Left cardiac atrium (tissue), 4 donors: ENCODE measurements at regions not wholly inside any gene's neighbourhood (a gene's known extent, or its start where the extent isn't known, plus 50 kb on each side); places are given as distances from the start of the nearest gene placed in this dataset.
"Not testable (repeated sequence)": the region's sequence is repeated elsewhere in the genome, so short reads cannot be mapped to it uniquely, and the experiment has no call there.

Experiments used
- ATAC-seq, 2 donors: fragments of 200-7000 bp; cut with Tn5 transposase; one replicate each; pipeline ENCODE4 v1.9.1; 2020; ENCODE audit warnings: mild to moderate bottlenecking in 2 of 2, moderate library complexity in 2 of 2
- DNase-seq: peaks from one replicate; pipeline ENCODE4 v3.0.0-alpha.2; 2020
- intact Hi-C, 2 donors: fragments of 100-400 bp; cut with DNase I; formaldehyde crosslinking; loops; one replicate each; pipeline versions ENCODE4 v1.14.1 to v1.15.1; 2022 to 2023
- donor health status: DM: no; HTN: yes; CAD: no.
- donor health status: DM: no; HTN: yes; CAD: no; lungs with severe emphysema.
- donor health status: DM: yes; HTN: yes; CAD: no.
- donor health status: Dilated cardiomyopathy.

DNA sequence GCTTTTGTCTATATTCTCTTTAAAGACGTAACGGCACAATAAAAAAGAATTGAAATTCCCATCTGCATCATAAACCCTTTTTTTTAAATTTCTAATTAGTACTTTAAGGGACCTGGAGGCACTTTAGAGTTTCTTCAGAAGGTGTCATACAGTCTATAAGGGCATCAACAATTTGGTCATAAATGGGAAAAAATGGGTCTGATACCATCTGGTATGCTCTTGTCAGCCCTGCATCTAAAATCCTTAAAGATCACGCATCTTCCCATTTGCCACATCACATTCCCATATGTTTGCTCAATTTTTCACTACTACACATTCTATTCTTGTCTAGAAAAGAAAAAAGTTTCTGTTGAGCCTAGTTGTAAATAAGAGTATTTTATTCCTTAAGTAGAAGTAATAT lies 53.8 kb downstream of the COX7C start:
- no peak for ATAC-seq

GRCh38 chr5:86674069-86674468 lies 56.3 kb downstream of the COX7C start:
- no peak for ATAC-seq
- no peak for DNase-seq
- intact Hi-C loops = no loop called here

More for the DNA sequence above, 53.8 kb downstream of the COX7C start:
- no peak for DNase-seq
- intact Hi-C loops = no loop called here

- intact Hi-C loops = no loop called here
- DNase-seq = no peak
- ATAC-seq = no peak
Observed at GRCh38 chr5:86675311-86675710, 57.6 kb downstream of the COX7C start.

GRCh38 chr5:86679529-86679928 lies 61.8 kb downstream of the COX7C start:
- intact Hi-C loops = no loop called here
- DNase-seq = peak; percentile 33
- peak; percentile 95 to 96 for ATAC-seq

DNA sequence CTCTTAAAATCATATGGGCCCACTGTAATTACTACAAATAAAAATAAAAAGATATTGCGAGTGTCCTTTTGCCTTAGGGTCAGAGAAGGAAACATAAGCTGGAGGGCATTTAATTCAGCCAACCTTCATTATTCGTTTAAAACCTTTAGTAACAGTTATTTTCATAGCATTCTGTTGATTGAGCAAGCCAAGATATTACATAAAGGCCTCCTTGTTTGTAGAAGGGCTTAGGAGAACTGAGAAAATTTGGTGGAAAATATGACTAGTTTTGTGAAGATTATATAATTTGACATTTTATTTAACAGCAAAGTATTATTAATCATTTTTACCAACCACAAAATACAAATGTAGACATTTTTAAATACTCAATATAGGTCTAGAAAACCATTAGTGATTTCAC lies 62.2 kb downstream of the COX7C start:
- DNase-seq (no peak), ATAC-seq (peak in 1 of 2 donors; percentile 67)
- intact Hi-C loops = no loop called here

- ATAC-seq = no peak
- DNase-seq = no peak
- intact Hi-C loops = no loop called here
Observed at GRCh38 chr5:86684222-86684621, 66.5 kb downstream of the COX7C start.

DNA sequence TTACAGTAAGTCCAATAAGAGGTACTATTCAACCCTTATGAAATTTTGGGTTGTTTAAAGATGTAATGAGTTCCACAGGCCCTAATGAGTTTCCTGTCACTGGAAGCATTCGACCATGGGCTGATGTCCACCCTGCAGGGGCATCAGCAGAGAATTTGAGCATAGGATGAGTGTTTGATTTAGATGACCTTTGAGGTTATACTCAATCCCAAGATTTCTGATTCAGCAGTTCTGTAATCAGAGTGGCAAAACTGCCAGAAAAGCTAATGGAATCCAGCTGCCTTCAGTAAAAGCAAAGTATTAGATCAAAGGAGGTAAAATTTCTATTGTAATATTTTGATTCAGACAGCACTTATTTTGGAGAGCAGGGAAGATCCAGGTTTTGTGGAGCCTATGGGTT lies 68.3 kb downstream of the COX7C start:
- DNase-seq (no peak), ATAC-seq (no peak)
- intact Hi-C loops = no loop called here

GRCh38 chr5:86688406-86688805 lies 70.7 kb downstream of the COX7C start:
- intact Hi-C loops = no loop called here
- DNase-seq = no peak

GRCh38 chr5:86689103-86689729 lies 71.5 kb downstream of the COX7C start:
- ATAC-seq (no peak), DNase-seq (no peak)
- intact Hi-C loops = no loop called here

More at GRCh38 chr5:86688406-86688805, 70.7 kb downstream of the COX7C start:
- no peak for ATAC-seq

- DNase-seq (no peak), ATAC-seq (no peak)
- intact Hi-C loops = no loop called here
Observed at GRCh38 chr5:86709157-86709881, 91.6 kb downstream of the COX7C start.

GRCh38 chr5:86716121-86716520 lies 98.4 kb downstream of the COX7C start:
- intact Hi-C loops = no loop called here
- no peak for ATAC-seq
- DNase-seq = no peak

- DNase-seq, intact Hi-C loops, ATAC-seq: not testable (repeated sequence)
Observed at GRCh38 chr5:86731319-86732117, 113.8 kb downstream of the COX7C start.

DNA sequence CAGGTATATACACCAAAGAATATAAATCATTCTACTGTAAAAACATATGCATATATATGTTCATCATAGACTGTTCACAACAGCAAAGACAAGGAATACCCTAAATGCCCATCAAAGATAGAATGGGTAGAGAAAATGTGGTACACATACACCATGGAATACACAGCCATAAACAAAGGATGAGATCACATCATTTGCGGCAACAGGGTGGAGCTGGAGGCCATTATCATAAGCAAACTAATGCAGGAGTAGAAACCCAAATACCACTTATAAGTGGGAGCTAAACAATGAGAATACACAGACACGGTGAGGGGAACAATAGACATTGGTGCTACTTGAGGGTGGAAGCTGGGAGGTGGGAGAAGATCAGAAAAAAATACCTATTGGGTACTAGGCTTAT lies 117.6 kb downstream of the COX7C start:
- intact Hi-C loops = no loop called here
- DNase-seq = no peak
- no peak for ATAC-seq

DNA sequence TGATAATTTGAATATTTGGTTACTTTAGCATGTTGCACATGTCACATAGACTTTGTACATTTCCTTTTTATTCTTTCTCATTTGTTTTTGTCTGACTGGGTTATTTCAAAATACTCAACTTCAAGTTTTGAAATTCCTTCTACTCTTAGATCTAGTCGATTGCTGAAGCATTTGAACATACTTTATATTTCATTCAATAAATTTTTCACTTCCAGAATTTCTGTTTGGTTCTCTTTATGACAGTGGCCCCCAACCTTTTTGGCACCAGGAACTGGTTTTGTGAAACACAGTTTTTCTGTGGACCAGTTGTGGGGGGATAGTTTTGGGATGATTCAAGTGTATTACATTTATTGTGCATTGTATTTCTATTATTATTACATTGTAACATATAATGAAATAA lies 119.8 kb downstream of the COX7C start:
- ATAC-seq = no peak
- DNase-seq = no peak
- intact Hi-C loops = no loop called here

DNA sequence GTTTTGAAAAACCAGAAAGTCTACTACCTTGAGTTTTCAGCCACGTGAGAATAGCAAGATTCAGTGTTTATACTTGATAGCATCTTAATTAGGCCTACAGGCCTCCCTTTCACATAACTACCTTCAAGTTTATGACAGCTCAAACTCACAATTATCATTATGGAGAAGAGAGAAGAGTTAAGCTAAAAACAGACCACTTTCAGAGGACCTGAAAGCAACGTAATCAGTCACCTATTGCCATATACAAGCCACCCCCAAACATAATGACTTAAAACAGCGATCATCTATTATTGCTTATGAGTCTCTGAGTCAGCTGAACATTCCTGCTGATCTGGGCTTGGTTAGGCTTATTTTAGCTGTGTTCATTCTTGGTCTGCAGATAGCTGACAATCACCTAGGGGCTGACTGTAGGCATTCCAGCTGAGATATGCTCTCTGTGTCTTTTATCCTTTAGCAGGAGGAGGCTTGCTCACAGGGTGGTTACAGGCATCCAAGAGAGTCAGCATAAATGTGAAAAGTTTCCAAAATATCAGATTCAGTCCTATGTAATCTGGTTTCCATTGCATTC lies 130.9 kb downstream of the COX7C start:
- DNase-seq (no peak), ATAC-seq (no peak)
- intact Hi-C loops = no loop called here

- ATAC-seq (no peak), DNase-seq (no peak)
- intact Hi-C loops = no loop called here
Observed at GRCh38 chr5:86749841-86750240, 132.1 kb downstream of the COX7C start.

- no peak for DNase-seq
- ATAC-seq = no peak
- intact Hi-C loops = no loop called here
Observed at GRCh38 chr5:86756839-86757238, 139.1 kb downstream of the COX7C start.

DNA sequence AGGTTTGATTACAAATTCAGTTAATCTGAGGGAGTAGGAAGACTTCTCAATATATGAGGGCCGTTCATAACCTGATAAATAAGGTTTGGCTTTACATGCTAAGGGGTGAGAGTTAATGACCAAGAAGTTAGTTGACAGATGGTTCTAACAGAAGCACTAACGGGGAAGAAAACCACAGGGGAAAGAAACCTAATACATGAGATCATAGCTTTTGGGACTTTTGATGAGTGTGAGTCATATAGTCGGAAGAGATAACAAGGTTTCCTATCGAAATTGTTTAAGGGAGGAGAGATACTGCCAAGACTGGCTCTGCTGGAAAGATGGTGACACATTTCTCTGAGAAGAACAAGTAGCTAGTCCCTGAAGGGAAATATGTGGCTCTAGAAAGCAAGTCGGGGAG lies 140.1 kb downstream of the COX7C start:
- intact Hi-C loops = no loop called here
- ATAC-seq = no peak
- no peak for DNase-seq

DNA sequence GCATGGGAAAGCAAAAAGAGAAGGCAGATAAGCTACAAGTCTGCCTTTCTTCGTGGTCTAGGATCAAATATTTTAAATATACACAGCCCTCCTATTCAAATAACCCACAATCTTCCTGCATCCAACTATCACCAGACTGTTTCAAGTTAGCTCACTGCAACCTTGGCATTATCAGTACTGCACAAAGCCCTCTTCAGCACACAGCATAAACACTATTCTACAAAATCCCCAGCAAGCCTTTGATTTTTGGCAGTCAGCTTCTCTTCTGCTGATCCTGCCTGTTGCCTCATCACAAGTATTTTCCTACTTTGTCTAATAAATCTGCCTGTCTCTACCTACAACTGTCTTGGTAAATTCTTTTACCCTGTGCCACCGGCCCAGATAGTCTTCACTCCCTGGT lies 142.9 kb downstream of the COX7C start:
- DNase-seq (no peak), ATAC-seq (no peak)
- intact Hi-C loops = no loop called here

DNA sequence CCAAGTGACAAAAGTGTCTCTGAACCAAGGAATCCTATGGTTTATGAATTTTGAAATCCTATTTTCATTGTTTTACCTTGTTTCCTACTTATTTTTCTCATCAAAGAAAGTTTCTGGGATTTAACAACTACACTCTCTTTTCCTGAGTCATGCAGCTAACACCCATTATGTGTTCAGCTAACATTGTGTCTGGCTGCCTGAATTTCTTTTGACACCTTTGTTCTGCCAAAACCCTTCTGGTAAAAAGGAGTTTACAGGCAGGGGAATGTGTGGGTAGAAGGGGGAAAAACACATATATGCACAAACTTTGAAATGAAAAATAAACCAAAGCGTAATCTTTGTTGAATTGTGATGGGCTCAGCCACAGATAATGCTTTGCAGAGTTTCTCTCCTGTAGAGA lies 146.2 kb downstream of the COX7C start:
- no peak for ATAC-seq
- intact Hi-C loops = no loop called here
- no peak for DNase-seq
